Neural cell (in vitro differentiated cells): ENCODE measurements at regions not wholly inside any gene's neighbourhood (a gene's known extent, or its start where the extent isn't known, plus 50 kb on each side); places are given as distances from the start of the nearest gene placed in this dataset.

ENCODE experiments used
- H2AFZ ChIP-seq: fragments of 200-600, 300-800 bp; sonication (generic), shearing (Covaris generic); 2 replicates; pipeline ENCODE4 v1.6.0; 2014; ENCODE audit warnings: low read depth, mild to moderate bottlenecking, antibody characterized with exemption, low read length, moderate library complexity
- H3F3A ChIP-seq: fragments of 200-600 bp; shearing (Covaris generic); 2 replicates; pipeline ENCODE4 v1.6.1; 2016; ENCODE audit warnings: mild to moderate bottlenecking, moderate library complexity, mixed read lengths, antibody characterized with exemption, low read length; ENCODE audit not compliant: insufficient read depth, poor library complexity, severe bottlenecking
- H3K27ac ChIP-seq: fragments of 200-600, 300-800 bp; sonication (generic), shearing (Covaris generic); 2 replicates; pipeline ENCODE4 v1.5.1; 2014; ENCODE audit warnings: mild to moderate bottlenecking, low read length, moderate library complexity
- H3K27me3 ChIP-seq: fragments of 300-800, 200-600 bp; sonication (generic), shearing (Covaris generic); 2 replicates; pipeline ENCODE4 v1.6.0; 2014; ENCODE audit warnings: mild to moderate bottlenecking, low read depth, low read length, moderate library complexity; ENCODE audit not compliant: insufficient read depth
- H3K36me3 ChIP-seq: fragments of 300-800, 200-600 bp; sonication (generic), shearing (Covaris generic); 2 replicates; pipeline ENCODE4 v1.5.1; 2014; ENCODE audit warnings: mild to moderate bottlenecking, antibody characterized with exemption, low read length, moderate library complexity; ENCODE audit not compliant: insufficient read depth
- H3K4me2 ChIP-seq: fragments of 300-800, 200-600 bp; sonication (generic), shearing (Covaris generic); 2 replicates; pipeline ENCODE4 v1.6.0; 2014; ENCODE audit warnings: mild to moderate bottlenecking, low read length
- H3K4me3 ChIP-seq: fragments of 300-800, 200-600 bp; sonication (generic), shearing (Covaris generic); 2 replicates; pipeline ENCODE4 v1.5.1; 2014; ENCODE audit warnings: mild to moderate bottlenecking, low read length, moderate library complexity
- H3K79me2 ChIP-seq: fragments of 200-600 bp; shearing (Covaris generic); replicated peaks from 2 replicates; pipeline ENCODE4 v1.6.0; 2014; ENCODE audit warnings: mild to moderate bottlenecking, low read length, moderate library complexity; ENCODE audit not compliant: insufficient read depth
- H3K9ac ChIP-seq: fragments of 300-800, 200-600 bp; sonication (generic), shearing (Covaris generic); 2 replicates; pipeline ENCODE4 v1.6.1; 2016; ENCODE audit warnings: mild to moderate bottlenecking, low read length, mixed read lengths
- H3K9me2 ChIP-seq: fragments of 200-600 bp; shearing (Covaris generic); 2 replicates; pipeline ENCODE4 v1.6.1; 2016; ENCODE audit warnings: mild to moderate bottlenecking, low read length, mixed read lengths; ENCODE audit not compliant: insufficient read depth
- H3K9me3 ChIP-seq: fragments of 200-600, 300-800 bp; sonication (generic), shearing (Covaris generic); 2 replicates; pipeline ENCODE4 v1.6.1; 2016; ENCODE audit warnings: mild to moderate bottlenecking, mixed run types, low read length, moderate library complexity, mixed read lengths
- H4K20me1 ChIP-seq: fragments of 200-600 bp; shearing (Covaris generic); 2 replicates; pipeline ENCODE4 v1.6.1; 2016; ENCODE audit warnings: mild to moderate bottlenecking, mixed run types; ENCODE audit not compliant: insufficient read depth
- CTCF ChIP-seq: fragments of 450-650 bp; IDR thresholded peaks from 2 replicates; pipeline ENCODE4 v1.5.1; 2014; ENCODE audit warnings: antibody characterized with exemption, mild to moderate bottlenecking, moderate library complexity; ENCODE audit not compliant: poor library complexity, severe bottlenecking
- EP300 ChIP-seq: fragments of 450-650 bp; conservative IDR thresholded peaks from 2 replicates; pipeline ENCODE4 v1.6.1; 2014; ENCODE audit warnings: antibody characterized with exemption, mild to moderate bottlenecking, moderate library complexity; ENCODE audit not compliant: poor library complexity, severe bottlenecking
- EZH2 ChIP-seq: fragments of 200-600, 300-800 bp; shearing (Covaris generic), sonication (generic); IDR thresholded peaks from 2 replicates; pipeline ENCODE4 v1.6.1; 2014; ENCODE audit warnings: antibody characterized with exemption, low read length, borderline replicate concordance, mild to moderate bottlenecking; ENCODE audit not compliant: insufficient read depth, poor library complexity, severe bottlenecking
- MXI1 ChIP-seq: fragments of 450-650 bp; conservative IDR thresholded peaks from 2 replicates; pipeline ENCODE4 v1.6.1; 2014; ENCODE audit warnings: antibody characterized with exemption, mild to moderate bottlenecking; ENCODE audit not compliant: poor library complexity, severe bottlenecking
- POLR2AphosphoS5 ChIP-seq: IDR thresholded peaks from 2 replicates; pipeline ENCODE4 v1.6.1; 2012
- RAD21 ChIP-seq: fragments of 450-650 bp; conservative IDR thresholded peaks from 2 replicates; pipeline ENCODE4 v1.6.1; 2014; ENCODE audit warnings: antibody characterized with exemption, mild to moderate bottlenecking, moderate library complexity
- REST ChIP-seq: IDR thresholded peaks from 2 replicates; pipeline ENCODE4 v1.6.1; 2012; ENCODE audit warnings: borderline replicate concordance
- SMC3 ChIP-seq: fragments of 450-650 bp; conservative IDR thresholded peaks from 2 replicates; pipeline ENCODE4 v1.6.1; 2014; ENCODE audit warnings: antibody characterized with exemption, mild to moderate bottlenecking, moderate library complexity; ENCODE audit not compliant: poor library complexity
- TAF1 ChIP-seq: IDR thresholded peaks from 2 replicates; pipeline ENCODE4 v1.6.1; 2012; ENCODE audit warnings: low read depth

- Histone ChIP-seq H3K9me2 (no peaks in the 10 kb centered on the region), H3K36me3 (no peaks in the 10 kb centered on the region), H3K27ac (no peak overlapping the region), H3K4me3 (no peak overlapping the region), H2AFZ (no peak overlapping the region), H4K20me1 (no peaks in the 10 kb centered on the region), H3K79me2 (no peaks in the 10 kb centered on the region), H3K9ac (no peak overlapping the region), H3K27me3 (no peaks in the 10 kb centered on the region), H3F3A (no peaks in the 10 kb centered on the region), H3K4me2 (no peak overlapping the region), H3K9me3 (no peaks in the 10 kb centered on the region)
- TF ChIP-seq EZH2 (no peak), EP300 (no peak), REST (no peak), SMC3 (no peak), TAF1 (no peak), POLR2AphosphoS5 (no peak), RAD21 (no peak), CTCF (no peak), MXI1 (no peak)
Measured at GRCh38 chr2:111222204-111222866, 101.6 kb downstream of the BCL2L11 start.

- H3K4me2 ChIP-seq, result no peak overlapping the region
- H2AFZ ChIP-seq, result no peak overlapping the region
- H3K27me3 ChIP-seq, result no peaks in the 10 kb centered on the region
- H3K9me2 ChIP-seq, result no peaks in the 10 kb centered on the region
- H3K36me3 ChIP-seq, result no peaks in the 10 kb centered on the region
- H3K79me2 ChIP-seq, result no peaks in the 10 kb centered on the region
- no peak for TF ChIP-seq SMC3
- no peak for TF ChIP-seq MXI1
- no peak overlapping the region for H3K27ac ChIP-seq
- H3K9me3 ChIP-seq, result no peaks in the 10 kb centered on the region
- no peak overlapping the region for H3K9ac ChIP-seq
- no peak overlapping the region for H3K4me3 ChIP-seq
- H4K20me1 ChIP-seq, result no peaks in the 10 kb centered on the region
- no peaks in the 10 kb centered on the region for H3F3A ChIP-seq
Measured at GRCh38 chr2:111225856-111226255, 105.1 kb downstream of the BCL2L11 start.
